ENCODE measurements at regions not wholly inside any gene's neighbourhood (a gene's known extent, or its start where the extent isn't known, plus 50 kb on each side); places are given as distances from the start of the nearest gene placed in this dataset.

DNA sequence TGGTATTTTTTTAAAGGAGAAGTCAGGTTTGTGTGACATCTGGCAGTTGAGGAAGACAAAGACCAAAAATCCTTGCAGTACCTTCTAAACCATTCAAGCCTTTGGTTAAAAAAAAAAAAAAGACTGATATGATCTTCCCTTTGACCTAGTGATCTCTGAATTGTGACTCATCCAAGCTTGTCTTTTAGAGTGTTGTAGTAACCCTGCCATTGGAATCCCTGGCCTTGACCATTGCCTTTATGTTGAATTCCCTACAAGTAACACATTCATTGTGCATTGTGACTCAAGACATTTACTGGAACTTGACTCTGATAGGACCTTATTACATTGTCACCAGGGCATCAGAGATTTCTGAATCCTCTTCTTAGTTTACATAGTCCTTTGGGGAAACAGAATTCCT is 1469.0 kb downstream of the TECRL start:
- H3K36me3 ChIP-seq = no peaks in the 10 kb centered on the region
- TF ChIP-seq, protein P1, sequence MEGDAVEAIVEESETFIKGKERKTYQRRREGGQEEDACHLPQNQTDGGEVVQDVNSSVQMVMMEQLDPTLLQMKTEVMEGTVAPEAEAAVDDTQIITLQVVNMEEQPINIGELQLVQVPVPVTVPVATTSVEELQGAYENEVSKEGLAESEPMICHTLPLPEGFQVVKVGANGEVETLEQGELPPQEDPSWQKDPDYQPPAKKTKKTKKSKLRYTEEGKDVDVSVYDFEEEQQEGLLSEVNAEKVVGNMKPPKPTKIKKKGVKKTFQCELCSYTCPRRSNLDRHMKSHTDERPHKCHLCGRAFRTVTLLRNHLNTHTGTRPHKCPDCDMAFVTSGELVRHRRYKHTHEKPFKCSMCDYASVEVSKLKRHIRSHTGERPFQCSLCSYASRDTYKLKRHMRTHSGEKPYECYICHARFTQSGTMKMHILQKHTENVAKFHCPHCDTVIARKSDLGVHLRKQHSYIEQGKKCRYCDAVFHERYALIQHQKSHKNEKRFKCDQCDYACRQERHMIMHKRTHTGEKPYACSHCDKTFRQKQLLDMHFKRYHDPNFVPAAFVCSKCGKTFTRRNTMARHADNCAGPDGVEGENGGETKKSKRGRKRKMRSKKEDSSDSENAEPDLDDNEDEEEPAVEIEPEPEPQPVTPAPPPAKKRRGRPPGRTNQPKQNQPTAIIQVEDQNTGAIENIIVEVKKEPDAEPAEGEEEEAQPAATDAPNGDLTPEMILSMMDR (IDR thresholded peaks at IDR 0.05) = no peak
- TF ChIP-seq POLR2A (IDR thresholded peaks at IDR 0.05) (no peak), EP300 (IDR thresholded peaks at IDR 0.05) (no peak)

DNA sequence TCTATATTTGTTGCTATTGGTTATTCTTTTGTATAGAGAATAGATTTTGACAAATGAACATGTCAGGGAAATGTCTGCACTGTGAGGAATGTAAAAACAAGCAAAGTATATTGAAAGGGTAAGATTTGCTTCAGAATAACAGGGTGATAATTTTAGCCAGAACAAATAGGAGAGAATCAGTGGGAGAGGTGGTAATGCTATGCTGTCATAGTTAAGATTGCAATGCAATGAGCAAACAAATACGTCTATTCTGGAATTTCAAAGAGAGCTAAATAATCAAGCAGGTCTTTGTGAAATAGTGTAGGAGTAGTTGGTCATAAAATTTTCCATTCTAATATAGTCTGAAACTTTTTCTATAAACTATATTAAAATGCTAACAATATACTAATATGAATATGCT is 1478.4 kb downstream of the TECRL start:
- no peaks in the 10 kb centered on the region for H3K36me3 ChIP-seq
- WGBS, 2 donors = 36% methylated on average over 1 of the region's 1 CpG; no CpG with 5 or more reads in 1 of the 2 donors
- DNase-seq (ENCODE audit: low spot score in 2 of 2) = no peak
- TF ChIP-seq EP300 (IDR thresholded peaks at IDR 0.05) (no peak), POLR2A (IDR thresholded peaks at IDR 0.05) (no peak)
- TF ChIP-seq, protein P1 (IDR thresholded peaks at IDR 0.05) = no peak
- H3K4me3 ChIP-seq = no peak overlapping the region
- no peaks in the 10 kb centered on the region for H3K27me3 ChIP-seq
- H3K4me1 ChIP-seq = no peaks in the 10 kb centered on the region
- H3K27ac ChIP-seq = no peak overlapping the region
- H3K9me3 ChIP-seq = no peaks in the 10 kb centered on the region

More for the DNA sequence above, 1469.0 kb downstream of the TECRL start:
- Histone ChIP-seq H3K4me1 (no peaks in the 10 kb centered on the region), H3K9me3 (no peaks in the 10 kb centered on the region), H3K27me3 (no peaks in the 10 kb centered on the region), H3K4me3 (no peak overlapping the region), H3K27ac (no peak overlapping the region)
- no peak for DNase-seq (ENCODE audit: low spot score in 2 of 2)

DNA sequence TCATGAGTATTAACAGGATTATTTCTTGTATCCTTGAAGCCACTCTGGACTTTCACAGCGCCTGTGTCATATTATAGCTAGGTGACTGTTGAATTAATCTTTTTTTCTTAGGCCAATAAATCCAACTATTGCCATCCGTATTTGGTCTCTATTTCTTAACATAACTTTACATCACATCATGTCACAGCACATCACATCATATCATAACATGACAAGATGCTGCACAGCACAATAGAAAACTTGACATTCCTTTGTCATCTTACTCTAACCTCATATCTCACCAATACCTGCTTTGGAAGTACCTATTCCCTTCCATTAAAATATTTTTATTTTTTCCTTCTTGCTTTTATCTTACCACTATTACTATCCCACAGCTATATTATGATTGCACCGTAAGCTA is 1480.8 kb downstream of the TECRL start:
- no peak for DNase-seq (ENCODE audit: low spot score in 2 of 2)
- Histone ChIP-seq H3K27ac (no peak overlapping the region), H3K4me3 (no peak overlapping the region), H3K36me3 (no peaks in the 10 kb centered on the region), H3K4me1 (no peaks in the 10 kb centered on the region), H3K9me3 (no peaks in the 10 kb centered on the region), H3K27me3 (no peaks in the 10 kb centered on the region)
- TF ChIP-seq, protein P1 (IDR thresholded peaks at IDR 0.05) = no peak
- TF ChIP-seq POLR2A (IDR thresholded peaks at IDR 0.05) = no peak
- TF ChIP-seq EP300 (IDR thresholded peaks at IDR 0.05) = no peak
- 74 to 90% methylated on average over 3 of the region's 3 CpGs for whole genome bisulfite sequencing, 2 donors

DNA sequence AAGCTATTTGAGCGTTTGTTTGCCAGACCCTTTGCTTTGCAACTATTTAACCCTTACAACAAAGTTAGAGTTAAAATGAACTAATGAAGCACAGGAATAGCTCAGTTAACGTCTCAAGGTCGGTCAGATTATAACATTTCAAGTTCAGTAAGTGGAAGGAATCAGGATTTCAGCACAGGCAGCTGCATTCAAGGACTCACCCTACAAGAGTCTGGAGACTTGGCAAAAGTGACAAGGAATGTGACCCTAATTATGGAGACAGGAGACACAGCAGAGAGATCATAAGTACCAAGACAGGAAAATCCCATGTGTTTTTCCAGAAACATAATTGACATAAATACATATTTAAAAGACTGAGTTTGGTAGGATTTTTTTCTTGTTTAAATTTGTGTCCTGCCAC is 1481.7 kb downstream of the TECRL start:
- Histone ChIP-seq H3K27me3 (no peaks in the 10 kb centered on the region), H3K4me3 (no peak overlapping the region), H3K36me3 (no peaks in the 10 kb centered on the region), H3K9me3 (no peaks in the 10 kb centered on the region), H3K27ac (no peak overlapping the region), H3K4me1 (no peaks in the 10 kb centered on the region)
- no peak for DNase-seq (ENCODE audit: low spot score in 2 of 2)
- 41 to 57% methylated on average over 3 of the region's 3 CpGs for WGBS, 2 donors
- TF ChIP-seq, protein P1 (IDR thresholded peaks at IDR 0.05) = no peak
- TF ChIP-seq POLR2A (IDR thresholded peaks at IDR 0.05) (no peak), EP300 (IDR thresholded peaks at IDR 0.05) (no peak)

DNA sequence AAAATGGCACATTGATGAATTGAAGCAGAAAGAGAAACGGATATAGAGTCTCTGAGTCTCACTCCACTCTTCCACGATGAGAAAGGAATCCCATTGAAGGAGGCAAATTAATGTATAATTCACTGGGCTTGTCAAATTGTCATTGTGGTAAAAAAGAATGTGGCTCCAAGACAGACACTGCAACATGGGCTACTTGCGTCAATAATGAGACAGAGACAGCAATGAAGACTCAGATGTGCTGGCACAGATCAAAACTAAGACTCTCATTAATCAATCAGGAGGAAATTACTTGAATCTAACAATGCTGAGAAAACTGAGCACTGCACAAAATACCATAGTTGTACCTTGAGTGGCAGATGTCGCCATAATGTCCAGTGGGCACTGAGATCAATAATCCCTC is 1485.5 kb downstream of the TECRL start:
- 87 to 88% methylated on average over 4 of the region's 4 CpGs for WGBS, 2 donors
- Histone ChIP-seq H3K4me1 (no peaks in the 10 kb centered on the region), H3K9me3 (no peaks in the 10 kb centered on the region), H3K4me3 (no peak overlapping the region), H3K27me3 (no peaks in the 10 kb centered on the region), H3K27ac (no peak overlapping the region), H3K36me3 (no peaks in the 10 kb centered on the region)
- TF ChIP-seq POLR2A (IDR thresholded peaks at IDR 0.05) = no peak
- TF ChIP-seq EP300 (IDR thresholded peaks at IDR 0.05) = no peak
- TF ChIP-seq, protein P1 (IDR thresholded peaks at IDR 0.05) = no peak
- DNase-seq (ENCODE audit: low spot score in 2 of 2) = no peak
